GM18870 (cell line): ENCODE measurements at regions not wholly inside any gene's neighbourhood (a gene's known extent, or its start where the extent isn't known, plus 50 kb on each side); places are given as distances from the start of the nearest gene placed in this dataset.

ENCODE experiments used
- ATAC-seq: cut with Tn5 transposase; IDR thresholded peaks from one replicate; pipeline ENCODE4 v1.9.1; 2021; ENCODE audit warnings: moderate library complexity; ENCODE audit not compliant: unreplicated experiment

GRCh38 chr4:123599061-123599919 lies 202.7 kb downstream of the SPRY1 start:
- peak; percentile 16 for ATAC-seq

- ATAC-seq: peak; percentile 100
Observed at GRCh38 chr4:123599920-123600810, 203.6 kb downstream of the SPRY1 start.

- ATAC-seq: no peak
Observed at GRCh38 chr4:123600987-123601904, 204.7 kb downstream of the SPRY1 start.

- no peak for ATAC-seq
Observed at GRCh38 chr4:123602007-123602406, 205.4 kb downstream of the SPRY1 start.

- ATAC-seq: no peak
Observed at GRCh38 chr4:123603165-123603564, 206.6 kb downstream of the SPRY1 start.

- ATAC-seq: peak; percentile 36
Observed at GRCh38 chr4:123605797-123606196, 209.2 kb downstream of the SPRY1 start.

GRCh38 chr4:123606336-123606735 lies 209.7 kb downstream of the SPRY1 start:
- ATAC-seq: no peak

- peak; percentile 79 for ATAC-seq
Observed at GRCh38 chr4:123606946-123607542, 210.4 kb downstream of the SPRY1 start.

GRCh38 chr4:123609829-123610228 lies 213.2 kb downstream of the SPRY1 start:
- no peak for ATAC-seq

GRCh38 chr4:123613586-123614344 lies 217.2 kb downstream of the SPRY1 start:
- no peak for ATAC-seq

GRCh38 chr4:123615901-123616300 lies 219.3 kb downstream of the SPRY1 start:
- no peak for ATAC-seq

- ATAC-seq: peak; percentile 65
Observed at GRCh38 chr4:123616951-123617461, 220.4 kb downstream of the SPRY1 start.

- no peak for ATAC-seq
Observed at GRCh38 chr4:123617791-123618190, 221.2 kb downstream of the SPRY1 start.

GRCh38 chr4:123618606-123619005 lies 222.0 kb downstream of the SPRY1 start:
- ATAC-seq: no peak

- ATAC-seq: no peak
Observed at GRCh38 chr4:123619326-123619725, 222.7 kb downstream of the SPRY1 start.

- no peak for ATAC-seq
Observed at GRCh38 chr4:123619895-123620294, 223.3 kb downstream of the SPRY1 start.

- ATAC-seq: no peak
Observed at GRCh38 chr4:123621072-123621705, 224.6 kb downstream of the SPRY1 start.

GRCh38 chr4:123622572-123622971 lies 226.0 kb downstream of the SPRY1 start:
- ATAC-seq: no peak

- no peak for ATAC-seq
Observed at GRCh38 chr4:123623611-123624010, 227.0 kb downstream of the SPRY1 start.
